GM21515 (cell line): ENCODE measurements at regions not wholly inside any gene's neighbourhood (a gene's known extent, or its start where the extent isn't known, plus 50 kb on each side); places are given as distances from the start of the nearest gene placed in this dataset.
"Not testable (repeated sequence)": the region's sequence is repeated elsewhere in the genome, so short reads cannot be mapped to it uniquely, and the experiment has no call there.

Experiments used
- ATAC-seq: cut with Tn5 transposase; IDR thresholded peaks from one replicate; pipeline ENCODE4 v1.9.1; 2021; ENCODE audit not compliant: unreplicated experiment

GRCh38 chr14:31911160-31911559 lies 165.9 kb upstream of the ARHGAP5 start:
- no peak for ATAC-seq

GRCh38 chr14:31913370-31913769 lies 163.7 kb upstream of the ARHGAP5 start:
- no peak for ATAC-seq

GRCh38 chr14:31918289-31918688 lies 158.8 kb upstream of the ARHGAP5 start:
- ATAC-seq = not testable (repeated sequence)

- no peak for ATAC-seq
These were observed 157.1 kb upstream of the ARHGAP5 start for GRCh38 chr14:31920001-31920400.

- no peak for ATAC-seq
These were observed 156.0 kb upstream of the ARHGAP5 start for GRCh38 chr14:31920989-31921650.

GRCh38 chr14:31921721-31922120 lies 155.4 kb upstream of the ARHGAP5 start:
- no peak for ATAC-seq

- ATAC-seq = no peak
These were observed 151.0 kb upstream of the ARHGAP5 start for GRCh38 chr14:31926123-31926522.

GRCh38 chr14:31926652-31927347 lies 150.3 kb upstream of the ARHGAP5 start:
- no peak for ATAC-seq

GRCh38 chr14:31927348-31927832 lies 149.7 kb upstream of the ARHGAP5 start:
- no peak for ATAC-seq

GRCh38 chr14:31930070-31930469 lies 147.0 kb upstream of the ARHGAP5 start:
- no peak for ATAC-seq

GRCh38 chr14:31930493-31931240 lies 146.4 kb upstream of the ARHGAP5 start:
- no peak for ATAC-seq

- no peak for ATAC-seq
These were observed 144.4 kb upstream of the ARHGAP5 start for GRCh38 chr14:31932675-31933074.

GRCh38 chr14:31933716-31934115 lies 143.4 kb upstream of the ARHGAP5 start:
- ATAC-seq = no peak

- no peak for ATAC-seq
These were observed 142.3 kb upstream of the ARHGAP5 start for GRCh38 chr14:31934767-31935266.

GRCh38 chr14:31935391-31935790 lies 141.7 kb upstream of the ARHGAP5 start:
- ATAC-seq = no peak

- no peak for ATAC-seq
These were observed 141.0 kb upstream of the ARHGAP5 start for GRCh38 chr14:31936115-31936514.

GRCh38 chr14:31937730-31938346 lies 139.3 kb upstream of the ARHGAP5 start:
- peak; percentile 99 for ATAC-seq

- ATAC-seq = no peak
These were observed 137.2 kb upstream of the ARHGAP5 start for GRCh38 chr14:31939934-31940333.

GRCh38 chr14:31941487-31941886 lies 135.6 kb upstream of the ARHGAP5 start:
- ATAC-seq = no peak

GRCh38 chr14:31942166-31942841 lies 134.8 kb upstream of the ARHGAP5 start:
- ATAC-seq = no peak
